ENCODE measurements at regions not wholly inside any gene's neighbourhood (a gene's known extent, or its start where the extent isn't known, plus 50 kb on each side); places are given as distances from the start of the nearest gene placed in this dataset.

DNA sequence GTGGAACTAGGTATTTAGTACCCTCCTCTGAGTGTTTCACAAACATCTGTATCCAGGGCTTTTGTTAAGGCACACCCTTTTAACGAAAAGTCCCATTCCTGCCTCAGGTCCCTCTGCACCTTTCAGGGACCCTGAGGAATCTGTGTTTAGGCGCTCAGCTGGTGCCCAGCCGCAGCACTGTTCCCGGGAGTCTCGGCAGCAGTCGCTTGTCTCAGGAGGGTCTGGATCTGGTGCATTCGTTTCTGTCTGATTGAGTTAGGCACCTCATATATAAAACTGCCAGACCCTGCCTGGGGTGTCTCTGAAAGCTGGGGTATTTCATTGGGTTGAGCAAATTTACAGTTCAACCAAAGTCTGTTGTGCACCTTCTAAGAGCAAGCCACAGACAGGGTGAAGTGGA is 162.8 kb upstream of the TOPAZ1 start:
- H3K79me1 ChIP-seq (ENCODE audit: insufficient read depth, low read depth, low read length, poor library complexity, severe bottlenecking): no peaks in the 10 kb centered on the region
- H2AFZ ChIP-seq (ENCODE audit: low read length): no peak overlapping the region
- no peak for DNase-seq
- no peak overlapping the region for H3T11ph ChIP-seq (ENCODE audit: low read length)
- H3K9me3 ChIP-seq (ENCODE audit: control insufficient read depth, low read depth, low read length): no peaks in the 10 kb centered on the region
- H3K79me2 ChIP-seq (ENCODE audit: insufficient read depth, low read length): no peaks in the 10 kb centered on the region
- no peak for TF ChIP-seq CTCF (conservative IDR thresholded peaks at IDR 0.05)
- WGBS (ENCODE audit: extremely low coverage, insufficient read length, low lambda C conversion rate): no CpG with 5 or more reads among the region's 7 CpGs
- no peak overlapping the region for H3K23ac ChIP-seq (ENCODE audit: insufficient read length, low read depth, low read length)
- H3K27me3 ChIP-seq (ENCODE audit: insufficient read depth, low read length): no peaks in the 10 kb centered on the region
- no peaks in the 10 kb centered on the region for H3K23me2 ChIP-seq (ENCODE audit: insufficient read length, low read depth, low read length, poor library complexity, severe bottlenecking)
- no peak overlapping the region for H2BK15ac ChIP-seq (ENCODE audit: low read depth, low read length)
- H3K9ac ChIP-seq (ENCODE audit: extremely low read depth, insufficient read length, low read length): no peak overlapping the region
- Mint-ChIP-seq H3K4me1 (peaks cover 44 to 45% of the 10 kb centered on the region in 2 experiments), H3K27ac (no peak overlapping the region), H3K27me3 (ENCODE audit: low read depth) (peaks cover 5% of the 10 kb centered on the region), H3K36me3 (ENCODE audit: insufficient read depth in 1 of 3, low read depth in 3 of 3) (no peaks in the 10 kb centered on the region), H3K4me3 (no peak overlapping the region), H3K9me3 (no peaks in the 10 kb centered on the region)
- no peak overlapping the region for H3K14ac ChIP-seq (ENCODE audit: insufficient read depth, low read length)
- no peaks in the 10 kb centered on the region for H4K20me1 ChIP-seq (ENCODE audit: control insufficient read depth, insufficient read depth, insufficient read length)
- H2BK12ac ChIP-seq (ENCODE audit: insufficient read length, low read depth, low read length): no peak overlapping the region
- no peak overlapping the region for H2BK5ac ChIP-seq (ENCODE audit: insufficient read length, low read length)
- H2AK5ac ChIP-seq (ENCODE audit: insufficient read length, low read length): no peak overlapping the region
- H3K18ac ChIP-seq (ENCODE audit: insufficient read length, low read depth, low read length): no peak overlapping the region
- H3K4ac ChIP-seq (ENCODE audit: low read depth, low read length): no peak overlapping the region
- no peak overlapping the region for H4K8ac ChIP-seq (replicated peaks; ENCODE audit: insufficient read length, low read depth, low read length)
- H3K4me1 ChIP-seq (ENCODE audit: insufficient read depth, low read length): peaks cover 12% of the 10 kb centered on the region
- H2BK20ac ChIP-seq (ENCODE audit: low read depth, low read length, poor library complexity, severe bottlenecking): no peak overlapping the region
- H3K27ac ChIP-seq (ENCODE audit: insufficient read length, low read depth, low read length): no peak overlapping the region
- no peak overlapping the region for H4K5ac ChIP-seq (ENCODE audit: insufficient read length, low read depth, low read length)
- no peak overlapping the region for H4K91ac ChIP-seq (ENCODE audit: insufficient read length, low read depth, low read length)
- H2BK120ac ChIP-seq (ENCODE audit: low read depth, low read length, poor library complexity, severe bottlenecking): no peak overlapping the region
- H3K4me2 ChIP-seq (ENCODE audit: insufficient read depth, insufficient read length, low read length): no peak overlapping the region
- no peak overlapping the region for H3K56ac ChIP-seq (ENCODE audit: insufficient read length, low read depth, low read length)

Data from H9 (cell line).